Stimulated activated CD4-positive, alpha-beta T cell treated with anti-CD3 and anti-CD28 coated beads, Interleukin-2, amount 100 ng/mL, for 24 hours (primary cell): ENCODE measurements at regions not wholly inside any gene's neighbourhood (a gene's known extent, or its start where the extent isn't known, plus 50 kb on each side); places are given as distances from the start of the nearest gene placed in this dataset.
"Not testable (repeated sequence)": the region's sequence is repeated elsewhere in the genome, so short reads cannot be mapped to it uniquely, and the experiment has no call there.

Experiments
- DNase-seq, 2 donors: peaks; one replicate each; pipeline ENCODE4 v3.0.0-alpha.2; 2020

- no peak for DNase-seq
Measured at GRCh38 chr5:17039170-17039569, 103.1 kb upstream of the MYO10 start.

- DNase-seq = no peak
Measured at GRCh38 chr5:17042041-17042440, 106.0 kb upstream of the MYO10 start.

- DNase-seq = no peak
Measured at GRCh38 chr5:17046320-17046719, 110.2 kb upstream of the MYO10 start.

GRCh38 chr5:17050236-17050635 lies 114.1 kb upstream of the MYO10 start:
- no peak for DNase-seq

- DNase-seq = no peak
Measured at GRCh38 chr5:17054911-17055310, 118.8 kb upstream of the MYO10 start.

- no peak for DNase-seq
Measured at GRCh38 chr5:17056141-17056631, 120.1 kb upstream of the MYO10 start.

- DNase-seq = no peak
Measured at GRCh38 chr5:17058438-17058837, 122.3 kb upstream of the MYO10 start.

- no peak for DNase-seq
Measured at GRCh38 chr5:17061973-17062470, 125.9 kb upstream of the MYO10 start.

- DNase-seq = not testable (repeated sequence)
Measured at GRCh38 chr5:17062741-17063140, 126.7 kb upstream of the MYO10 start.

- no peak for DNase-seq
Measured at GRCh38 chr5:17064241-17064640, 128.2 kb upstream of the MYO10 start.

GRCh38 chr5:17065458-17065857 lies 129.4 kb upstream of the MYO10 start:
- DNase-seq = no peak

GRCh38 chr5:17066026-17066425 lies 129.9 kb upstream of the MYO10 start:
- DNase-seq = not testable (repeated sequence)

- no peak for DNase-seq
Measured at GRCh38 chr5:17067657-17068392, 131.7 kb upstream of the MYO10 start.

- no peak for DNase-seq
Measured at GRCh38 chr5:17069995-17070511, 134.0 kb upstream of the MYO10 start.

- DNase-seq = no peak
Measured at GRCh38 chr5:17070647-17071046, 134.6 kb upstream of the MYO10 start.

- DNase-seq = no peak
Measured at GRCh38 chr5:17075236-17075635, 139.1 kb upstream of the MYO10 start.

GRCh38 chr5:17076272-17076671 lies 140.2 kb upstream of the MYO10 start:
- DNase-seq = no peak

- DNase-seq = no peak
Measured at GRCh38 chr5:17077440-17078233, 139.8 kb upstream of the BASP1 start.

- DNase-seq = no peak
Measured at GRCh38 chr5:17079562-17079961, 137.9 kb upstream of the BASP1 start.

- no peak for DNase-seq
Measured at GRCh38 chr5:17080361-17080760, 137.1 kb upstream of the BASP1 start.

- DNase-seq = no peak
Measured at GRCh38 chr5:17081142-17081541, 136.3 kb upstream of the BASP1 start.

GRCh38 chr5:17083276-17083675 lies 134.2 kb upstream of the BASP1 start:
- DNase-seq = not testable (repeated sequence)

GRCh38 chr5:17087035-17087434 lies 130.4 kb upstream of the BASP1 start:
- DNase-seq = no peak

GRCh38 chr5:17088051-17088450 lies 129.4 kb upstream of the BASP1 start:
- DNase-seq = no peak
